Mesendoderm (in vitro differentiated cells): ENCODE measurements at regions not wholly inside any gene's neighbourhood (a gene's known extent, or its start where the extent isn't known, plus 50 kb on each side); places are given as distances from the start of the nearest gene placed in this dataset.

Experiments used
- DNase-seq: peaks from one replicate; pipeline ENCODE4 v3.0.0; 2013
- H2AK5ac ChIP-seq: 2 replicates; pipeline ENCODE4 v1.6.1; 2013; ENCODE audit warnings: low read length, inconsistent platforms
- H2BK120ac ChIP-seq: 2 replicates; pipeline ENCODE4 v1.6.1; 2013; ENCODE audit warnings: low read depth, mild to moderate bottlenecking, low read length, moderate library complexity, mixed read lengths
- H2BK15ac ChIP-seq: replicated peaks from 2 replicates; pipeline ENCODE4 v1.6.1; 2013; ENCODE audit warnings: low read depth, mild to moderate bottlenecking, moderate library complexity
- H2BK5ac ChIP-seq: 2 replicates; pipeline ENCODE4 v1.6.1; 2013; ENCODE audit warnings: low read length, inconsistent platforms
- H3K18ac ChIP-seq: 2 replicates; pipeline ENCODE4 v1.6.1; 2013; ENCODE audit warnings: mild to moderate bottlenecking, low read length, mixed read lengths
- H3K23ac ChIP-seq: one replicate; pipeline ENCODE4 v1.6.1; 2013; ENCODE audit warnings: low read length
- H3K27ac ChIP-seq: 2 replicates; pipeline ENCODE4 v1.5.1; 2013; ENCODE audit warnings: low read depth, mild to moderate bottlenecking, inconsistent platforms, low read length, moderate library complexity
- H3K27me3 ChIP-seq: 2 replicates; pipeline ENCODE4 v1.6.1; 2013; ENCODE audit warnings: low read length, control low read depth, mild to moderate bottlenecking, inconsistent platforms; ENCODE audit not compliant: insufficient read depth, poor library complexity
- H3K36me3 ChIP-seq: 2 replicates; pipeline ENCODE4 v1.6.1; 2013; ENCODE audit warnings: low read length, inconsistent platforms; ENCODE audit not compliant: control insufficient read depth, insufficient read depth
- H3K4ac ChIP-seq: one replicate; pipeline ENCODE4 v1.6.1; 2013; ENCODE audit warnings: low read depth, mild to moderate bottlenecking, low read length, moderate library complexity
- H3K4me1 ChIP-seq: 2 replicates; pipeline ENCODE4 v1.6.1; 2013; ENCODE audit warnings: low read depth, low read length, inconsistent platforms; ENCODE audit not compliant: control insufficient read depth
- H3K4me2 ChIP-seq: 2 replicates; pipeline ENCODE4 v1.6.1; 2013; ENCODE audit warnings: low read length
- H3K4me3 ChIP-seq: 2 replicates; pipeline ENCODE4 v1.5.1; 2013; ENCODE audit warnings: mild to moderate bottlenecking, low read length
- H3K56ac ChIP-seq: one replicate; pipeline ENCODE4 v1.6.1; 2013; ENCODE audit warnings: low read length
- H3K79me1 ChIP-seq: 2 replicates; pipeline ENCODE4 v1.6.1; 2013; ENCODE audit warnings: low read length, inconsistent platforms
- H3K79me2 ChIP-seq: 2 replicates; pipeline ENCODE4 v1.6.1; 2013; ENCODE audit warnings: mild to moderate bottlenecking, low read length; ENCODE audit not compliant: control insufficient read depth, insufficient read depth
- H3K9ac ChIP-seq: 2 replicates; pipeline ENCODE4 v1.6.1; 2013; ENCODE audit warnings: low read length, inconsistent platforms
- H4K5ac ChIP-seq: one replicate; pipeline ENCODE4 v1.6.1; 2013; ENCODE audit warnings: low read length
- H4K8ac ChIP-seq: one replicate; pipeline ENCODE4 v1.6.1; 2013; ENCODE audit warnings: low read depth, mild to moderate bottlenecking, control low read depth, low read length, moderate library complexity
- WGBS: extraction: QIAGEN DNeasy Blood & Tissue Kit; methylation state at CpG from one replicate; pipeline ENCODE4 v1.1.7; 2013; ENCODE audit warnings: low lambda C conversion rate, missing lambda C conversion rate; ENCODE audit not compliant: insufficient coverage; ENCODE audit errors: extremely low coverage; 5-methylcytosine and 5-hydroxymethylcytosine counted together

GRCh38 chr17:65395924-65396323 is 165.5 kb downstream of the AXIN2 start:
- Histone ChIP-seq H2BK120ac (no peak overlapping the region), H3K56ac (no peak overlapping the region), H3K4me3 (no peak overlapping the region), H3K79me2 (no peaks in the 10 kb centered on the region), H3K4me1 (no peaks in the 10 kb centered on the region), H2AK5ac (no peak overlapping the region), H3K27me3 (no peaks in the 10 kb centered on the region), H3K18ac (no peak overlapping the region), H2BK15ac (no peak overlapping the region), H3K4me2 (no peak overlapping the region), H3K36me3 (no peaks in the 10 kb centered on the region), H3K4ac (no peak overlapping the region), H4K5ac (no peak overlapping the region), H3K79me1 (no peaks in the 10 kb centered on the region), H3K23ac (no peak overlapping the region), H4K8ac (no peak overlapping the region), H3K27ac (no peak overlapping the region), H3K9ac (no peak overlapping the region), H2BK5ac (no peak overlapping the region)
- WGBS = no CpG with 5 or more reads among the region's 1 CpG
- no peak for DNase-seq

- Histone ChIP-seq H3K18ac (no peak overlapping the region), H2AK5ac (no peak overlapping the region), H3K4me3 (no peak overlapping the region), H3K4me2 (no peak overlapping the region), H3K23ac (no peak overlapping the region), H2BK15ac (no peak overlapping the region), H3K9ac (no peak overlapping the region), H3K27ac (no peak overlapping the region), H2BK120ac (no peak overlapping the region), H3K4me1 (no peaks in the 10 kb centered on the region), H3K79me2 (no peaks in the 10 kb centered on the region), H4K5ac (no peak overlapping the region), H3K56ac (no peak overlapping the region), H3K4ac (no peak overlapping the region), H3K36me3 (no peaks in the 10 kb centered on the region), H2BK5ac (no peak overlapping the region), H3K79me1 (no peaks in the 10 kb centered on the region), H4K8ac (no peak overlapping the region), H3K27me3 (no peaks in the 10 kb centered on the region)
- DNase-seq = no peak
- no CpG with 5 or more reads among the region's 3 CpGs for WGBS
Observed at GRCh38 chr17:65394811-65395472, 166.5 kb downstream of the AXIN2 start.

- no peak overlapping the region for H2BK120ac ChIP-seq
- no peak overlapping the region for H3K9ac ChIP-seq
- no peaks in the 10 kb centered on the region for H3K79me1 ChIP-seq
- no peak overlapping the region for H2BK15ac ChIP-seq
- H3K56ac ChIP-seq = no peak overlapping the region
- H2AK5ac ChIP-seq = no peak overlapping the region
- H4K5ac ChIP-seq = no peak overlapping the region
- no peak overlapping the region for H3K27ac ChIP-seq
- no CpG with 5 or more reads among the region's 4 CpGs for WGBS
- H3K4me3 ChIP-seq = no peak overlapping the region
- H3K36me3 ChIP-seq = no peaks in the 10 kb centered on the region
- no peak overlapping the region for H3K18ac ChIP-seq
- H3K4me1 ChIP-seq = no peaks in the 10 kb centered on the region
- no peak overlapping the region for H2BK5ac ChIP-seq
- H3K23ac ChIP-seq = no peak overlapping the region
- H3K27me3 ChIP-seq = no peaks in the 10 kb centered on the region
- H3K4me2 ChIP-seq = no peak overlapping the region
- H3K4ac ChIP-seq = no peak overlapping the region
- H4K8ac ChIP-seq = no peak overlapping the region
- no peak for DNase-seq
- H3K79me2 ChIP-seq = no peaks in the 10 kb centered on the region
Observed at GRCh38 chr17:65393514-65393913, 167.9 kb downstream of the AXIN2 start.

DNA sequence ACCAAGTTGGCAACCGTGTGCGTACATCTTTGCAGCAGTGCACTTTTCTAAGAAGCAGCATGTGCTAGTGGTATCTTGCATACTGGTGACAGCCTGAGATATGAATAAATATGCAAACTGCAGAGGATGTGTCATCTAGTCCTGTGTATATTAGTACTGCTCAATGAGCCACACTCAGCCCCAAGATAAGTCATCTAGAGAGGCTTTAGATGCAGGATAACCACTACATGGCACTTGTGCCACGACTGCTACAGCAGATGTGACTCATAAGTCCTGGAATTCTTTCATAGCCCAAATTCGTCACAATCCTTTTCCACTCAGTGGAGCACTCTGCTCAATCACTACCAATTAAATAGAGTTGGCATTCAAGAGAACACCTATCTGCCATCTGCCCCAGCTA is 171.5 kb downstream of the AXIN2 start:
- Histone ChIP-seq H3K4me3 (no peak overlapping the region), H3K79me2 (no peaks in the 10 kb centered on the region), H3K9ac (no peak overlapping the region), H3K79me1 (no peaks in the 10 kb centered on the region), H4K5ac (no peak overlapping the region), H2BK120ac (no peak overlapping the region), H3K4me2 (no peak overlapping the region), H2BK15ac (no peak overlapping the region), H3K4me1 (no peaks in the 10 kb centered on the region), H3K27ac (no peak overlapping the region), H3K56ac (no peak overlapping the region), H3K23ac (no peak overlapping the region), H3K36me3 (no peaks in the 10 kb centered on the region), H2AK5ac (no peak overlapping the region), H3K4ac (no peak overlapping the region), H4K8ac (no peak overlapping the region), H3K27me3 (no peaks in the 10 kb centered on the region), H3K18ac (no peak overlapping the region), H2BK5ac (no peak overlapping the region)
- DNase-seq = no peak
- WGBS = no CpG with 5 or more reads among the region's 4 CpGs

DNA sequence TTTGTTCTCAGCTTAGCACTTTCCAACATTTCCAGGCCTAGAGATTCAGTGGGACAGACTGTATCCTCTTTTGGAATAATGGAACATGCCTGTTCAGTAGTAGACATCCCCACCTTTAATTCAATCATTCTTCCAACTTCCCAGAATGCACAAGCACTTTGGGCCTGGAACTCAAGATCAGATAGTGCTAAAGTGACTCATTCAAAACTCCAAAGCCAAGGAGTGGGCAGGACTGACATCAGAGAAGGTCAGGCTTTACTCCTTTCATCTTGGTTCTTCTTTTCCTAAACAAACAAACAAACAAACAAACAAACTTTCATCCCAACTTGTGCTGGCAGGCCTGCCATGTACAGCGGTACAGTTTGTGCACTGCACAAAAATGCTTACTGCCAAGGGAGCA is 172.0 kb downstream of the AXIN2 start:
- H3K4me2 ChIP-seq = no peak overlapping the region
- no peak overlapping the region for H3K4ac ChIP-seq
- no peaks in the 10 kb centered on the region for H3K4me1 ChIP-seq
- H3K23ac ChIP-seq = no peak overlapping the region
- WGBS = no CpG with 5 or more reads among the region's 1 CpG
- no peak overlapping the region for H3K56ac ChIP-seq
- no peaks in the 10 kb centered on the region for H3K79me2 ChIP-seq
- H4K8ac ChIP-seq = no peak overlapping the region
- H3K79me1 ChIP-seq = no peaks in the 10 kb centered on the region
- H2BK120ac ChIP-seq = no peak overlapping the region
- no peak overlapping the region for H2AK5ac ChIP-seq
- no peaks in the 10 kb centered on the region for H3K36me3 ChIP-seq
- no peaks in the 10 kb centered on the region for H3K27me3 ChIP-seq
- H3K9ac ChIP-seq = no peak overlapping the region
- no peak overlapping the region for H2BK15ac ChIP-seq
- no peak for DNase-seq
- H3K18ac ChIP-seq = no peak overlapping the region
- no peak overlapping the region for H3K4me3 ChIP-seq
- no peak overlapping the region for H4K5ac ChIP-seq
- H3K27ac ChIP-seq = no peak overlapping the region
- no peak overlapping the region for H2BK5ac ChIP-seq

DNA sequence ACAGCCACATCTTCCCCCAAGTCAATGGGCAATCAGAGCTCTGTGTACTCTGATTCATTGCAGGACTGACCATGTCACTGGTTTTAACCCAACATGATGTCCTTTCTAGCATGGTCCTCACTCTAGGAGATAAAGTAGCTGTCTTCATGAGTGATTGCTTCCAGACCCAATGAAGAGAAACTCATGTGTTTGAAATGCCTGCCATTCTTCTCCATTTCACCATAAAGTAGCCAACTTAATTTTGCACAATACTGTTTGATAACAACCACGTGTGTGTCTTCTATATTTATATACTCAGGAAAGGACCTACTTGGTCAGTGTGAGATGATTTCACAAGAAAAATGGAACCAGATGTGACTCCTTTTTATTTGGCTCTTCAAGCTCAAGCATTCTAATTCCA is 172.5 kb downstream of the AXIN2 start:
- H3K23ac ChIP-seq = no peak overlapping the region
- no peak overlapping the region for H3K56ac ChIP-seq
- H4K8ac ChIP-seq = no peak overlapping the region
- H3K4me3 ChIP-seq = no peak overlapping the region
- H2BK5ac ChIP-seq = no peak overlapping the region
- no peak overlapping the region for H2BK120ac ChIP-seq
- no peak overlapping the region for H3K18ac ChIP-seq
- H2BK15ac ChIP-seq = no peak overlapping the region
- no peaks in the 10 kb centered on the region for H3K79me1 ChIP-seq
- H3K27me3 ChIP-seq = no peaks in the 10 kb centered on the region
- no CpG with 5 or more reads among the region's 1 CpG for WGBS
- H3K4me1 ChIP-seq = no peaks in the 10 kb centered on the region
- no peak overlapping the region for H3K4me2 ChIP-seq
- H3K27ac ChIP-seq = no peak overlapping the region
- no peak overlapping the region for H4K5ac ChIP-seq
- H3K9ac ChIP-seq = no peak overlapping the region
- no peaks in the 10 kb centered on the region for H3K36me3 ChIP-seq
- H3K79me2 ChIP-seq = no peaks in the 10 kb centered on the region
- no peak overlapping the region for H3K4ac ChIP-seq
- DNase-seq = no peak
- no peak overlapping the region for H2AK5ac ChIP-seq
